Renal pelvis (tissue), 1 donor: ENCODE measurements at regions not wholly inside any gene's neighbourhood (a gene's known extent, or its start where the extent isn't known, plus 50 kb on each side); places are given as distances from the start of the nearest gene placed in this dataset.
A peak's percentile ranks its signal among the peaks of the same experiment; 100 is the strongest.
"Not testable (repeated sequence)": the region's sequence is repeated elsewhere in the genome, so short reads cannot be mapped to it uniquely, and the experiment has no call there.

Experiments
- DNase-seq: peaks from one replicate; pipeline ENCODE4 v3.0.0-alpha.2; 2013

- DNase-seq = not testable (repeated sequence)
These were observed 52.3 kb upstream of the MARK1 start for GRCh38 chr1:220475608-220476007.

- DNase-seq = not testable (repeated sequence)
These were observed 52.8 kb upstream of the MARK1 start for GRCh38 chr1:220475141-220475540.

- DNase-seq = no peak
These were observed 54.5 kb upstream of the MARK1 start for GRCh38 chr1:220473440-220473839.

GRCh38 chr1:220462752-220463151, 65.2 kb upstream of the MARK1 start:
- DNase-seq = no peak

- no peak for DNase-seq
These were observed 69.0 kb upstream of the MARK1 start for GRCh38 chr1:220458936-220459335.

- no peak for DNase-seq
These were observed 69.9 kb upstream of the MARK1 start for GRCh38 chr1:220457957-220458609.

GRCh38 chr1:220455559-220455958, 72.4 kb upstream of the MARK1 start:
- no peak for DNase-seq

- no peak for DNase-seq
These were observed 73.7 kb upstream of the MARK1 start for GRCh38 chr1:220454155-220454777.

GRCh38 chr1:220453371-220453770, 74.6 kb upstream of the MARK1 start:
- DNase-seq = no peak

- peak; percentile 7 for DNase-seq
These were observed 76.4 kb upstream of the MARK1 start for GRCh38 chr1:220451532-220451931.

GRCh38 chr1:220450927-220451326, 77.0 kb upstream of the MARK1 start:
- DNase-seq = no peak

GRCh38 chr1:220448217-220448616, 79.7 kb upstream of the MARK1 start:
- DNase-seq = no peak

- DNase-seq = not testable (repeated sequence)
These were observed 83.3 kb upstream of the MARK1 start for GRCh38 chr1:220444586-220444985.

GRCh38 chr1:220441211-220441610, 86.7 kb upstream of the MARK1 start:
- no peak for DNase-seq

- DNase-seq = no peak
These were observed 89.2 kb upstream of the MARK1 start for GRCh38 chr1:220438741-220439140.

GRCh38 chr1:220432408-220432807, 95.5 kb upstream of the MARK1 start:
- no peak for DNase-seq

- no peak for DNase-seq
These were observed 96.2 kb upstream of the MARK1 start for GRCh38 chr1:220431554-220432239.

GRCh38 chr1:220430586-220430985, 97.3 kb upstream of the MARK1 start:
- DNase-seq = no peak

GRCh38 chr1:220430059-220430458, 97.9 kb upstream of the MARK1 start:
- no peak for DNase-seq

- no peak for DNase-seq
These were observed 100.9 kb upstream of the MARK1 start for GRCh38 chr1:220426989-220427388.

- DNase-seq = no peak
These were observed 102.1 kb upstream of the MARK1 start for GRCh38 chr1:220425852-220426251.

GRCh38 chr1:220421508-220421907, 106.4 kb upstream of the MARK1 start:
- DNase-seq = no peak

- no peak for DNase-seq
These were observed 107.2 kb upstream of the MARK1 start for GRCh38 chr1:220420726-220421125.
